Neural progenitor cell (in vitro differentiated cells): ENCODE measurements at regions not wholly inside any gene's neighbourhood (a gene's known extent, or its start where the extent isn't known, plus 50 kb on each side); places are given as distances from the start of the nearest gene placed in this dataset.

ENCODE experiments used
- EZH2 ChIP-seq: fragments of 200-600 bp; sonication (generic); IDR thresholded peaks from 2 replicates; pipeline ENCODE4 v1.6.1; 2017; ENCODE audit warnings: antibody characterized with exemption, mild to moderate bottlenecking, moderate library complexity
- TF ChIP-seq, protein P1 (sequence below): fragments of 200-600 bp; sonication (generic); IDR thresholded peaks from 2 replicates; pipeline ENCODE4 v1.5.1; 2017; ENCODE audit warnings: antibody characterized with exemption, mild to moderate bottlenecking

DNA sequence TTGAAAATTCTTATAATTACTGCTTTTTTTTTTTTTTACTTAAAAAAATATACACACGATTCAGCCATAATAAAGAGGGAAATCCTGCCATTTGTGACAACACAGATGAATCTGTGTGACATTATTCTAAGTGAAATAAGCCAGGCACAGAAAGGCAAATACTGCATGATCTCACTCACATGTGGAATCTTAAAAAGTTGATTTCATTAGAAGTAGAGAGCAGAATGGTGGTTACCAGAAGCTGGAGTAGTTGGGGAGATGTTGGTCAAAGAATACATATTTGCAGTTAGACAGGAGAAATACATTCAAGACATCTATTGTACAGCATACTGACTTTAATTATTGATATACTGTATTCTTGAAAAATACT lies 116.2 kb downstream of the KLF12 start:
- TF ChIP-seq, protein P1, sequence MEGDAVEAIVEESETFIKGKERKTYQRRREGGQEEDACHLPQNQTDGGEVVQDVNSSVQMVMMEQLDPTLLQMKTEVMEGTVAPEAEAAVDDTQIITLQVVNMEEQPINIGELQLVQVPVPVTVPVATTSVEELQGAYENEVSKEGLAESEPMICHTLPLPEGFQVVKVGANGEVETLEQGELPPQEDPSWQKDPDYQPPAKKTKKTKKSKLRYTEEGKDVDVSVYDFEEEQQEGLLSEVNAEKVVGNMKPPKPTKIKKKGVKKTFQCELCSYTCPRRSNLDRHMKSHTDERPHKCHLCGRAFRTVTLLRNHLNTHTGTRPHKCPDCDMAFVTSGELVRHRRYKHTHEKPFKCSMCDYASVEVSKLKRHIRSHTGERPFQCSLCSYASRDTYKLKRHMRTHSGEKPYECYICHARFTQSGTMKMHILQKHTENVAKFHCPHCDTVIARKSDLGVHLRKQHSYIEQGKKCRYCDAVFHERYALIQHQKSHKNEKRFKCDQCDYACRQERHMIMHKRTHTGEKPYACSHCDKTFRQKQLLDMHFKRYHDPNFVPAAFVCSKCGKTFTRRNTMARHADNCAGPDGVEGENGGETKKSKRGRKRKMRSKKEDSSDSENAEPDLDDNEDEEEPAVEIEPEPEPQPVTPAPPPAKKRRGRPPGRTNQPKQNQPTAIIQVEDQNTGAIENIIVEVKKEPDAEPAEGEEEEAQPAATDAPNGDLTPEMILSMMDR = no peak
- TF ChIP-seq EZH2 = no peak
